GM12878 (cell line): ENCODE measurements at regions not wholly inside any gene's neighbourhood (a gene's known extent, or its start where the extent isn't known, plus 50 kb on each side); places are given as distances from the start of the nearest gene placed in this dataset.

Experiments
- BCL3 ChIP-seq: IDR thresholded peaks from 2 replicates; pipeline ENCODE4 v1.6.1; 2011; ENCODE audit warnings: borderline replicate concordance, low read depth, mild to moderate bottlenecking, moderate library complexity, low read length; ENCODE audit not compliant: insufficient read depth, poor library complexity, severe bottlenecking
- CHD4 ChIP-seq: fragments of 200-600 bp; sonication (generic); IDR thresholded peaks from 2 replicates; pipeline ENCODE4 v1.6.1; 2016; ENCODE audit warnings: mild to moderate bottlenecking
- DPF2 ChIP-seq: fragments of 450-650 bp; IDR thresholded peaks from 2 replicates; pipeline ENCODE4 v1.6.1; 2017; ENCODE audit warnings: mild to moderate bottlenecking
- NRF1 ChIP-seq: conservative IDR thresholded peaks from 2 replicates; pipeline ENCODE4 v1.6.1; 2011; ENCODE audit warnings: mild to moderate bottlenecking, low read depth, low read length, improper control_type of control experiment
- POLR2AphosphoS2 ChIP-seq: IDR thresholded peaks from 2 replicates; pipeline ENCODE4 v1.6.1; 2011; ENCODE audit warnings: low read depth, mild to moderate bottlenecking, low read length, improper control_type of control experiment, moderate library complexity
- RAD51 ChIP-seq: fragments of 450-650 bp; IDR thresholded peaks from 2 replicates; pipeline ENCODE4 v1.6.1; 2016; ENCODE audit warnings: moderate library complexity, mild to moderate bottlenecking, inconsistent platforms
- TCF12 ChIP-seq: IDR thresholded peaks from 2 replicates; pipeline ENCODE4 v1.6.1; 2011; ENCODE audit warnings: low read depth, mild to moderate bottlenecking, low read length
- TF ChIP-seq, protein P1 (sequence below): IDR thresholded peaks from 2 replicates; pipeline ENCODE4 v1.6.1; 2011; ENCODE audit warnings: borderline replicate concordance, low read depth, mild to moderate bottlenecking, moderate library complexity, mixed read lengths, low read length; ENCODE audit not compliant: insufficient read depth; ENCODE audit errors: extremely low read length
- TF ChIP-seq, protein P2 (sequence below): fragments of 450-650 bp; IDR thresholded peaks from 2 replicates; pipeline ENCODE4 v1.6.1; 2014; ENCODE audit warnings: mild to moderate bottlenecking

DNA sequence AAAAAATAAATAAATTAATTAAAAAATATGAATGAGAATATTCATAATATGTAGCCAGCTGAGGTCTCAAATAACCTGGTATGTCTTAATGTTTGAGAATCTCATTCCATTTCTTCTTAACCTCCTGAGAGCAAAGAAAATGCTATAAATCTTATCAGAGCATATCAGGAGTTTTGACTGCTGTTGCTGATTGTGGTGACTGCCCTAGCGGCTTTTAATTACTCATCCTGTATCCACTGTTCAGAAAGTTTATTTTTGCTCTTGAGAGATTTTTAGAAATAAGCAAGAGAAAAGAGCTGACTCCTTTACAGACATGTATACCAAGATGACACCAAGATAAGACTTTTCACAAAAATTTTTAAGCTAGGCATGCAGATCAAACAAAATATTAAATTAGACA is 454.8 kb upstream of the CBLB start (continued):
- TF ChIP-seq, protein P1, sequence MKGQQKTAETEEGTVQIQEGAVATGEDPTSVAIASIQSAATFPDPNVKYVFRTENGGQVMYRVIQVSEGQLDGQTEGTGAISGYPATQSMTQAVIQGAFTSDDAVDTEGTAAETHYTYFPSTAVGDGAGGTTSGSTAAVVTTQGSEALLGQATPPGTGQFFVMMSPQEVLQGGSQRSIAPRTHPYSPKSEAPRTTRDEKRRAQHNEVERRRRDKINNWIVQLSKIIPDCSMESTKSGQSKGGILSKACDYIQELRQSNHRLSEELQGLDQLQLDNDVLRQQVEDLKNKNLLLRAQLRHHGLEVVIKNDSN, result no peak
- no peak for TF ChIP-seq NRF1
- no peak for TF ChIP-seq TCF12
- TF ChIP-seq, protein P2, sequence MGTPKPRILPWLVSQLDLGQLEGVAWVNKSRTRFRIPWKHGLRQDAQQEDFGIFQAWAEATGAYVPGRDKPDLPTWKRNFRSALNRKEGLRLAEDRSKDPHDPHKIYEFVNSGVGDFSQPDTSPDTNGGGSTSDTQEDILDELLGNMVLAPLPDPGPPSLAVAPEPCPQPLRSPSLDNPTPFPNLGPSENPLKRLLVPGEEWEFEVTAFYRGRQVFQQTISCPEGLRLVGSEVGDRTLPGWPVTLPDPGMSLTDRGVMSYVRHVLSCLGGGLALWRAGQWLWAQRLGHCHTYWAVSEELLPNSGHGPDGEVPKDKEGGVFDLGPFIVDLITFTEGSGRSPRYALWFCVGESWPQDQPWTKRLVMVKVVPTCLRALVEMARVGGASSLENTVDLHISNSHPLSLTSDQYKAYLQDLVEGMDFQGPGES, result no peak
- no peak for TF ChIP-seq BCL3
- no peak for TF ChIP-seq RAD51
- TF ChIP-seq POLR2AphosphoS2, result no peak
- TF ChIP-seq CHD4, result no peak
- TF ChIP-seq DPF2, result no peak
